C4-2B (cell line): ENCODE measurements at regions not wholly inside any gene's neighbourhood (a gene's known extent, or its start where the extent isn't known, plus 50 kb on each side); places are given as distances from the start of the nearest gene placed in this dataset.

ENCODE experiments used
- ZFX ChIP-seq: fragments of 450-650 bp; IDR thresholded peaks from 2 replicates; pipeline ENCODE4 v1.6.1; 2017
- TF ChIP-seq, protein P1 (sequence below): fragments of 450-650 bp; conservative IDR thresholded peaks from 2 replicates; pipeline ENCODE4 v1.5.1; 2017; ENCODE audit warnings: mild to moderate bottlenecking

DNA sequence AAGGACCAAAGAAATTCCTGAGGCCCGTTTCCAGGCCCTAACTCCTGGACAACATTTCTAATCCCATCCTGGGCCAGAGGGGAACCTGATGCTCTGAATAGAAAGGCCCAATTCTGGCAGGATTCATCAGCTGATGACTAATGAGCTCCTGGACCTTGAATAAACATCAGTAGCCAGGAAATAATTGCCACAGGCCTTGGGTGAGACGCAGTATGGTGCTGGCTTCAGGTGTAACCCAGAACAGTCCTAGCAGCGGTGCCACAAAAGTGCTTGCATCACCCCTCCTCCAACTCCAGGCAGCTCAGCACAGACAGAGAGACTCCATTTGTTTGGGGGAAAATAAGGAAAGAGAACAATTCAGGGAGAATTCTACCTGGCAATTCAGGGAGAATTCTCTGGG, 184.7 kb upstream of the POU1F1 start:
- TF ChIP-seq, protein P1, sequence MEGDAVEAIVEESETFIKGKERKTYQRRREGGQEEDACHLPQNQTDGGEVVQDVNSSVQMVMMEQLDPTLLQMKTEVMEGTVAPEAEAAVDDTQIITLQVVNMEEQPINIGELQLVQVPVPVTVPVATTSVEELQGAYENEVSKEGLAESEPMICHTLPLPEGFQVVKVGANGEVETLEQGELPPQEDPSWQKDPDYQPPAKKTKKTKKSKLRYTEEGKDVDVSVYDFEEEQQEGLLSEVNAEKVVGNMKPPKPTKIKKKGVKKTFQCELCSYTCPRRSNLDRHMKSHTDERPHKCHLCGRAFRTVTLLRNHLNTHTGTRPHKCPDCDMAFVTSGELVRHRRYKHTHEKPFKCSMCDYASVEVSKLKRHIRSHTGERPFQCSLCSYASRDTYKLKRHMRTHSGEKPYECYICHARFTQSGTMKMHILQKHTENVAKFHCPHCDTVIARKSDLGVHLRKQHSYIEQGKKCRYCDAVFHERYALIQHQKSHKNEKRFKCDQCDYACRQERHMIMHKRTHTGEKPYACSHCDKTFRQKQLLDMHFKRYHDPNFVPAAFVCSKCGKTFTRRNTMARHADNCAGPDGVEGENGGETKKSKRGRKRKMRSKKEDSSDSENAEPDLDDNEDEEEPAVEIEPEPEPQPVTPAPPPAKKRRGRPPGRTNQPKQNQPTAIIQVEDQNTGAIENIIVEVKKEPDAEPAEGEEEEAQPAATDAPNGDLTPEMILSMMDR: no peak
- TF ChIP-seq ZFX: no peak
